ENCODE measurements at regions not wholly inside any gene's neighbourhood (a gene's known extent, or its start where the extent isn't known, plus 50 kb on each side); places are given as distances from the start of the nearest gene placed in this dataset.

DNA sequence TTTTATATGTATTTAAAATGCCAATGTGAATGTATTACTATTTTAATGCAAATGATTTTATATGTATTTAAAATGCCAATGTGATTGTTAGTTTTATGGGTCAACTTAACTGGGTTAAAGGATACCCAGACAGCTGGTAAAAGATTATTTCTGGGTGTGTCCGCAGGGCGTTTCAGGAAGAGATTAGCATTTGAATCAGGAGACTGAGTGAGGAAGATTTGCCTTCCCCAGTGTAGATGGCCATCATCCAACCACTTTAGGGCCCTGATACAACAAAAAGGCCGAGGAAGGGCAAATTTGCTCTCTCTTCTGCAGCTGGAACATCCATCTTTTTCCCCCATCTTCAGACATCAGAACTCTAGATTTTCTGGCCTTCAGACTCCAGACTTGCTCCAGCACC lies 116.2 kb downstream of the BAMBI start:
- Histone ChIP-seq H3K27ac (ENCODE audit: low read depth, low read length, poor library complexity, severe bottlenecking) (no peak overlapping the region), H3K4me3 (ENCODE audit: low read depth, low read length, poor library complexity, severe bottlenecking) (no peak overlapping the region), H3K9ac (ENCODE audit: low read length) (no peak overlapping the region), H4K20me1 (ENCODE audit: insufficient read depth, low read length) (no peaks in the 10 kb centered on the region), H3K79me2 (ENCODE audit: insufficient read depth, low read length) (no peaks in the 10 kb centered on the region), H3K4me2 (ENCODE audit: low read length) (no peak overlapping the region), H3F3A (ENCODE audit: insufficient read depth, low read length) (no peaks in the 10 kb centered on the region), H3K4me1 (ENCODE audit: insufficient read depth, low read length, severe bottlenecking) (no peaks in the 10 kb centered on the region), H3K36me3 (ENCODE audit: insufficient read depth, low read length) (no peaks in the 10 kb centered on the region), H3K27me3 (ENCODE audit: insufficient read depth, low read length) (no peaks in the 10 kb centered on the region), H3K9me2 (ENCODE audit: low read depth, low read length) (no peaks in the 10 kb centered on the region), H2AFZ (ENCODE audit: low read length) (no peak overlapping the region), H3K9me3 (ENCODE audit: low read length) (no peaks in the 10 kb centered on the region)
- TF ChIP-seq CTCF (IDR thresholded peaks at IDR 0.05; ENCODE audit: low read length) (no peak), EZH2 (IDR thresholded peaks at IDR 0.05; ENCODE audit: borderline replicate concordance, low read length) (no peak)

DNA sequence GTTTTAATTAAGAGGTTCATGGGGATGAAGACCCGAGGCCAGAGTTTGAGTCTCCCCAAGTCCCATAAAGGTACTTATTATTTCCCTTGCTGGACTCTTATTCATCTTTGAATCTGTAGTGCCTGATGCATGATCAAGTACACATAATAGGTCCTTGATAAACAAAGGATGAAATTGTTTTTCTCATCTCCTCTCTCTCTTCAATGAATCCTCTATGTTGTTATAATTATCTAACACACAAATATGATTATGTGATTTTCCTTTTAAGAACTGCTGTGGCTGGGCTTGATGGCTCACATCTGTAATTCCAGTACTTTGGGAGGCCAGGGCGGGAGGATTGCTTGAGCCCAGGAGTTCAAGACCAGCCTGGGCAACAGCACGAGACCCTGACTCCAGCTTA lies 117.7 kb downstream of the BAMBI start:
- Histone ChIP-seq H3K36me3 (ENCODE audit: insufficient read depth, low read length) (no peaks in the 10 kb centered on the region), H3K27ac (ENCODE audit: low read depth, low read length, poor library complexity, severe bottlenecking) (no peak overlapping the region), H3K4me1 (ENCODE audit: insufficient read depth, low read length, severe bottlenecking) (no peaks in the 10 kb centered on the region), H3K9me3 (ENCODE audit: low read length) (no peaks in the 10 kb centered on the region), H3F3A (ENCODE audit: insufficient read depth, low read length) (no peaks in the 10 kb centered on the region), H4K20me1 (ENCODE audit: insufficient read depth, low read length) (no peaks in the 10 kb centered on the region), H3K9me2 (ENCODE audit: low read depth, low read length) (no peaks in the 10 kb centered on the region), H3K4me3 (ENCODE audit: low read depth, low read length, poor library complexity, severe bottlenecking) (no peak overlapping the region), H2AFZ (ENCODE audit: low read length) (no peak overlapping the region), H3K27me3 (ENCODE audit: insufficient read depth, low read length) (no peaks in the 10 kb centered on the region), H3K9ac (ENCODE audit: low read length) (no peak overlapping the region), H3K4me2 (ENCODE audit: low read length) (no peak overlapping the region), H3K79me2 (ENCODE audit: insufficient read depth, low read length) (no peaks in the 10 kb centered on the region)
- TF ChIP-seq EZH2 (IDR thresholded peaks at IDR 0.05; ENCODE audit: borderline replicate concordance, low read length), result no peak
- TF ChIP-seq CTCF (IDR thresholded peaks at IDR 0.05; ENCODE audit: low read length), result no peak

DNA sequence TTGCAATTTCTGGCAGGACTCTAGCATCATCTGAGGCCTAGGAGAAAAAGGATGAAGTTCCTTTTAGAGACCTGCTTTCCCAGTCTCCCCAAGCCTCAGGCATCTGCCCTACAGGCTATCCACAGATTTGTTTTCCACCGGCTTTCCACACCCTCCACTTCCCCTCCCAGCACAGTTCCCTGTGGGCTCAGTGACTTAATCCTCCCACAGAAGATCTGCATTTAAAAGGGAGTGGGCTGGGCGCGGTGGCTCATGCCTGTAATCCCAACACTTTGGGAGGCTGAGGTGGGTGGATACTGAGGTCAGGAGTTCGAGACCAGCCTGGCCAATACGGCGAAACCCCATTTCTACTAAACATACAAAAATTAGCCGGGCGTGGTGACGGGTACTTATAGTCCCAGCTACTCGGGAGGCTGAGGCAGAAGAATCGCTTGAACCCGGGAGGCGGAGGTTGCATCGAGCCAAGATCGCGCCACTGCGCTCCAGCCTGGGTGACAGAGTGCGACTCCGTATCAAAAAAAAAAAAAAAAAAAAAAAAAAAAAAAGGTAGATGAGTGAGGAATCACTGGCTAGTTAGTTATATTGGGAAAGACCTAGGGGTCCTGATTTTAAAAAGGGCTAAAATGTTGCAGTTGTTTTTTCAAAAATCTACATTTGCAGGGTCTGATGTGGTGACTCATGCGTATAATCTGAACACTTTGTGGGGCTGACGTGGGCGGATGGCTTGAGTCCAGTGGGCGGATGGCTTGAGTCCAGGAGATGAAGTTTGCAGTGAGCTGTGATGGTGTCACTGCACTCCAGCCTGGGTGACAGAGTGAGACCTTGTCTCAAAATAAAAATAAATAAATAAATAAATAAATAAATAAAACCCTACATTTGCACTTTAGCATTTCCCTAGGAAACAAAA lies 119.5 kb downstream of the BAMBI start:
- Histone ChIP-seq H3K36me3 (ENCODE audit: insufficient read depth, low read length) (no peaks in the 10 kb centered on the region), H3K9me3 (ENCODE audit: low read length) (no peaks in the 10 kb centered on the region), H3K9ac (ENCODE audit: low read length) (no peak overlapping the region), H2AFZ (ENCODE audit: low read length) (no peak overlapping the region), H3K4me2 (ENCODE audit: low read length) (no peak overlapping the region), H3K27ac (ENCODE audit: low read depth, low read length, poor library complexity, severe bottlenecking) (no peak overlapping the region), H3K4me3 (ENCODE audit: low read depth, low read length, poor library complexity, severe bottlenecking) (no peak overlapping the region), H3K79me2 (ENCODE audit: insufficient read depth, low read length) (no peaks in the 10 kb centered on the region), H3K4me1 (ENCODE audit: insufficient read depth, low read length, severe bottlenecking) (no peaks in the 10 kb centered on the region), H3K27me3 (ENCODE audit: insufficient read depth, low read length) (no peaks in the 10 kb centered on the region), H3F3A (ENCODE audit: insufficient read depth, low read length) (no peaks in the 10 kb centered on the region), H3K9me2 (ENCODE audit: low read depth, low read length) (no peaks in the 10 kb centered on the region), H4K20me1 (ENCODE audit: insufficient read depth, low read length) (no peaks in the 10 kb centered on the region)
- TF ChIP-seq EZH2 (IDR thresholded peaks at IDR 0.05; ENCODE audit: borderline replicate concordance, low read length) (no peak), CTCF (IDR thresholded peaks at IDR 0.05; ENCODE audit: low read length) (no peak)

All from OCI-LY1 (cell line).